IMR-90 (cell line): ENCODE measurements at regions not wholly inside any gene's neighbourhood (a gene's known extent, or its start where the extent isn't known, plus 50 kb on each side); places are given as distances from the start of the nearest gene placed in this dataset.

Experiments used
- ATAC-seq: fragments of 200-7000 bp; cut with Tn5 transposase; 2 replicates; pipeline ENCODE4 v1.9.1; 2020; ENCODE audit warnings: low read depth, mild to moderate bottlenecking, moderate library complexity
- BruUV-seq: library from RNA; stranded (reverse); fragments of 400-500 nt; replicated peaks from 2 replicates; lab custom pipeline; 2021; lab: Mats Ljungman, UMichigan
- CTCF ChIA-PET: fragments of 300-600 bp; formaldehyde crosslinking; extraction: SDS; loops from one replicate; lab custom pipeline; 2021; ENCODE audit warnings: antibody characterized with exemption; lab: Yijun Ruan, JAX
- POLR2A ChIA-PET: fragments of 300-600 bp; sonication (Branson Sonifier 250); formaldehyde crosslinking; loops from one replicate; lab custom pipeline; 2022; ENCODE audit warnings: antibody characterized with exemption; ENCODE audit not compliant: unreplicated experiment; lab: Charles Lee
- DNase-seq: peaks from one replicate; pipeline ENCODE4 v3.0.0; 2013
- H2AFZ ChIP-seq: replicated peaks from 2 replicates; pipeline ENCODE3; 2013; ENCODE audit warnings: low read length, mild to moderate bottlenecking; ENCODE audit not compliant: poor library complexity
- H2AK5ac ChIP-seq: 2 replicates; pipeline ENCODE4 v1.6.1; 2013; ENCODE audit warnings: low read depth, low read length, inconsistent platforms
- H2AK9ac ChIP-seq: replicated peaks from 2 replicates; pipeline ENCODE3; 2013; ENCODE audit warnings: mild to moderate bottlenecking, low read depth, low read length, moderate library complexity; ENCODE audit not compliant: poor library complexity
- H2BK120ac ChIP-seq: 2 replicates; pipeline ENCODE4 v1.6.1; 2013; ENCODE audit warnings: low read depth, low read length, inconsistent platforms
- H2BK15ac ChIP-seq: 3 replicates; pipeline ENCODE4 v1.6.1; 2013; ENCODE audit warnings: low read depth, low read length, inconsistent platforms
- H2BK20ac ChIP-seq: 2 replicates; pipeline ENCODE4 v1.6.1; 2013; ENCODE audit warnings: low read depth, mild to moderate bottlenecking, inconsistent platforms, low read length, moderate library complexity
- H2BK5ac ChIP-seq: 2 replicates; pipeline ENCODE4 v1.6.1; 2013; ENCODE audit warnings: mild to moderate bottlenecking, low read depth, low read length, inconsistent platforms; ENCODE audit not compliant: poor library complexity, severe bottlenecking
- H3K14ac ChIP-seq: replicated peaks from 2 replicates; pipeline ENCODE4 v1.6.1; 2013; ENCODE audit warnings: low read depth, low read length, inconsistent platforms
- H3K18ac ChIP-seq: 2 replicates; pipeline ENCODE4 v1.6.1; 2013; ENCODE audit warnings: low read depth, low read length, control low read depth
- H3K23ac ChIP-seq: 2 replicates; pipeline ENCODE4 v1.6.1; 2013; ENCODE audit warnings: low read depth, low read length, inconsistent platforms
- H3K27ac ChIP-seq: 2 replicates; pipeline ENCODE4 v1.5.1; 2013; ENCODE audit warnings: mild to moderate bottlenecking, control low read depth, low read length; ENCODE audit not compliant: insufficient read depth
- H3K27me3 ChIP-seq: 2 replicates; pipeline ENCODE4 v1.6.1; 2013; ENCODE audit warnings: low read length; ENCODE audit not compliant: control insufficient read depth, insufficient read depth
- H3K36me3 ChIP-seq: 2 replicates; pipeline ENCODE4 v1.6.1; 2013; ENCODE audit warnings: low read length, mixed read lengths; ENCODE audit not compliant: control insufficient read depth, insufficient read depth
- H3K4ac ChIP-seq: 2 replicates; pipeline ENCODE4 v1.6.1; 2013; ENCODE audit warnings: low read depth, low read length, inconsistent platforms
- H3K4me1 ChIP-seq: 2 replicates; pipeline ENCODE4 v1.6.1; 2013; ENCODE audit warnings: low read length, mixed read lengths; ENCODE audit not compliant: control insufficient read depth, insufficient read depth
- H3K4me2 ChIP-seq: 2 replicates; pipeline ENCODE4 v1.6.1; 2013; ENCODE audit warnings: low read depth, mild to moderate bottlenecking, control low read depth, low read length, moderate library complexity
- H3K4me3 ChIP-seq: 2 replicates; pipeline ENCODE4 v1.5.1; 2013; ENCODE audit warnings: low read depth, mild to moderate bottlenecking, control low read depth, low read length, moderate library complexity; ENCODE audit not compliant: insufficient read depth
- H3K56ac ChIP-seq: 2 replicates; pipeline ENCODE4 v1.6.1; 2013; ENCODE audit warnings: low read length, inconsistent platforms; ENCODE audit not compliant: insufficient read depth; ENCODE audit errors: extremely low read depth
- H3K79me1 ChIP-seq, 2 experiments: 2 replicates each; pipeline ENCODE4 v1.6.1; 2013; ENCODE audit warnings: low read length in 2 of 2, inconsistent platforms in 1 of 2, low read depth in 1 of 2
- H3K9ac ChIP-seq: 2 replicates; pipeline ENCODE4 v1.6.1; 2013; ENCODE audit warnings: low read depth, low read length, control low read depth
- H3K9me1 ChIP-seq: 2 replicates; pipeline ENCODE4 v1.6.1; 2013; ENCODE audit warnings: low read length, inconsistent platforms; ENCODE audit not compliant: insufficient read depth
- H3K9me3 ChIP-seq: 2 replicates; pipeline ENCODE4 v1.6.1; 2013; ENCODE audit warnings: low read length; ENCODE audit not compliant: control insufficient read depth, insufficient read depth
- H4K20me1 ChIP-seq: 2 replicates; pipeline ENCODE4 v1.6.1; 2013; ENCODE audit warnings: low read length, inconsistent platforms; ENCODE audit not compliant: insufficient read depth
- H4K5ac ChIP-seq: 2 replicates; pipeline ENCODE4 v1.6.1; 2013; ENCODE audit warnings: mild to moderate bottlenecking, low read depth, low read length, control low read depth
- H4K8ac ChIP-seq, 2 experiments: 2 replicates each; pipeline ENCODE4 v1.6.1; 2013; ENCODE audit warnings: low read depth in 2 of 2, low read length in 2 of 2, control low read depth in 1 of 2, inconsistent platforms in 1 of 2
- H4K91ac ChIP-seq: 2 replicates; pipeline ENCODE4 v1.6.1; 2013; ENCODE audit warnings: low read depth, low read length, inconsistent platforms; ENCODE audit not compliant: insufficient read depth
- BHLHE40 ChIP-seq: fragments of 150-350 bp; IDR thresholded peaks from 2 replicates; pipeline ENCODE4 v1.6.1; 2016; ENCODE audit warnings: mild to moderate bottlenecking, low read depth, low read length
- CEBPB ChIP-seq: IDR thresholded peaks from 2 replicates; pipeline ENCODE4 v1.6.1; 2012; ENCODE audit warnings: low read depth, low read length, improper control_type of control experiment
- CHD1 ChIP-seq: IDR thresholded peaks from 2 replicates; pipeline ENCODE4 v1.6.1; 2012; ENCODE audit warnings: low read depth, low read length, improper control_type of control experiment
- ELK1 ChIP-seq: fragments of 150-350 bp; IDR thresholded peaks from 2 replicates; pipeline ENCODE4 v1.6.1; 2016; ENCODE audit warnings: low read depth, mild to moderate bottlenecking, low read length, moderate library complexity, borderline replicate concordance
- FOS ChIP-seq: fragments of 150-350 bp; IDR thresholded peaks from 2 replicates; pipeline ENCODE4 v1.6.1; 2016; ENCODE audit warnings: low read depth, low read length
- MAFK ChIP-seq: IDR thresholded peaks from 2 replicates; pipeline ENCODE4 v1.6.1; 2012; ENCODE audit warnings: low read depth, low read length, improper control_type of control experiment
- MAZ ChIP-seq: IDR thresholded peaks from 2 replicates; pipeline ENCODE4 v1.6.1; 2012; ENCODE audit warnings: low read depth, mild to moderate bottlenecking, low read length, improper control_type of control experiment, moderate library complexity, borderline replicate concordance
- MXI1 ChIP-seq: IDR thresholded peaks from 2 replicates; pipeline ENCODE4 v1.6.1; 2012; ENCODE audit warnings: low read depth, mild to moderate bottlenecking, low read length, moderate library complexity, borderline replicate concordance
- NFE2L2 ChIP-seq: fragments of 150-350 bp; IDR thresholded peaks from 2 replicates; pipeline ENCODE4 v1.6.1; 2016; ENCODE audit warnings: low read depth, mild to moderate bottlenecking, low read length
- POLR2A ChIP-seq: IDR thresholded peaks from 2 replicates; pipeline ENCODE4 v1.6.1; 2012; ENCODE audit warnings: mild to moderate bottlenecking, low read depth, low read length
- RAD21 ChIP-seq: IDR thresholded peaks from 2 replicates; pipeline ENCODE4 v1.6.1; 2012; ENCODE audit warnings: low read length, improper control_type of control experiment
- RCOR1 ChIP-seq: IDR thresholded peaks from 2 replicates; pipeline ENCODE4 v1.6.1; 2012; ENCODE audit warnings: mild to moderate bottlenecking, low read length, improper control_type of control experiment; ENCODE audit not compliant: insufficient replicate concordance
- RFX5 ChIP-seq: IDR thresholded peaks from 2 replicates; pipeline ENCODE4 v1.8.0; 2012; ENCODE audit warnings: low read depth, mild to moderate bottlenecking, low read length, moderate library complexity
- SMC3 ChIP-seq: fragments of 150-350 bp; IDR thresholded peaks from 2 replicates; pipeline ENCODE4 v1.6.1; 2016; ENCODE audit warnings: low read depth, mild to moderate bottlenecking, antibody characterized with exemption, low read length, moderate library complexity
- USF2 ChIP-seq: fragments of 150-350 bp; IDR thresholded peaks from 2 replicates; pipeline ENCODE4 v1.6.1; 2017; ENCODE audit warnings: mild to moderate bottlenecking, antibody characterized with exemption, low read length, low read depth
- dilution Hi-C: fragments of 300-500 bp; cut with HindIII; formaldehyde crosslinking; loops from one replicate; pipeline ENCODE4 v1.14.3; 2018; ENCODE audit warnings: low sequenced_read_pairs; ENCODE audit not compliant: unreplicated experiment
- in situ Hi-C: fragments of 300-500 bp; cut with MboI; formaldehyde crosslinking; loops from 3 replicates; pipeline ENCODE4 v1.14.3; 2019; ENCODE audit warnings: low sequenced_read_pairs, inconsistent platforms, mixed read lengths
- intact Hi-C: fragments of 100-400 bp; cut with micrococcal nuclease; formaldehyde crosslinking; loops from 2 replicates; pipeline ENCODE4 v1.10.0; 2022
- TF ChIP-seq, protein P1 (sequence below): conservative IDR thresholded peaks from 2 replicates; pipeline ENCODE4 v1.5.1; 2012; ENCODE audit warnings: mild to moderate bottlenecking, low read depth, low read length, improper control_type of control experiment

GRCh38 chr4:34176609-34177008 lies 2067.7 kb downstream of the ARAP2 start:
- dilution Hi-C loops: no loop called here
- no peak overlapping the region for H4K5ac ChIP-seq
- ChIA-PET CTCF (no interaction called here), POLR2A (no interaction called here)
- H3K4ac ChIP-seq: no peak overlapping the region
- no peak overlapping the region for H3K9ac ChIP-seq
- no peak for DNase-seq
- no peak overlapping the region for H2AK9ac ChIP-seq
- H2BK20ac ChIP-seq: no peak overlapping the region
- no peak overlapping the region for H2BK5ac ChIP-seq
- H3K9me1 ChIP-seq: no peaks in the 10 kb centered on the region
- H3K27ac ChIP-seq: no peak overlapping the region
- no peak overlapping the region for H3K4me2 ChIP-seq
- H2AK5ac ChIP-seq: no peak overlapping the region
- H4K8ac ChIP-seq: no peak overlapping the region
- in situ Hi-C loops: no loop called here
- H3K14ac ChIP-seq: no peak overlapping the region
- H2AFZ ChIP-seq: no peak overlapping the region
- H3K4me3 ChIP-seq: no peak overlapping the region
- H3K9me3 ChIP-seq: no peaks in the 10 kb centered on the region
- intact Hi-C loops: no loop called here
- H2BK120ac ChIP-seq: no peak overlapping the region
- no peak for ATAC-seq
- TF ChIP-seq MAFK (no peak), CEBPB (no peak), MAZ (no peak), ELK1 (no peak), FOS (no peak), POLR2A (no peak), MXI1 (no peak), RFX5 (no peak), RCOR1 (no peak), NFE2L2 (no peak), CHD1 (no peak), SMC3 (no peak), USF2 (no peak), RAD21 (no peak), BHLHE40 (no peak)
- TF ChIP-seq, protein P1, sequence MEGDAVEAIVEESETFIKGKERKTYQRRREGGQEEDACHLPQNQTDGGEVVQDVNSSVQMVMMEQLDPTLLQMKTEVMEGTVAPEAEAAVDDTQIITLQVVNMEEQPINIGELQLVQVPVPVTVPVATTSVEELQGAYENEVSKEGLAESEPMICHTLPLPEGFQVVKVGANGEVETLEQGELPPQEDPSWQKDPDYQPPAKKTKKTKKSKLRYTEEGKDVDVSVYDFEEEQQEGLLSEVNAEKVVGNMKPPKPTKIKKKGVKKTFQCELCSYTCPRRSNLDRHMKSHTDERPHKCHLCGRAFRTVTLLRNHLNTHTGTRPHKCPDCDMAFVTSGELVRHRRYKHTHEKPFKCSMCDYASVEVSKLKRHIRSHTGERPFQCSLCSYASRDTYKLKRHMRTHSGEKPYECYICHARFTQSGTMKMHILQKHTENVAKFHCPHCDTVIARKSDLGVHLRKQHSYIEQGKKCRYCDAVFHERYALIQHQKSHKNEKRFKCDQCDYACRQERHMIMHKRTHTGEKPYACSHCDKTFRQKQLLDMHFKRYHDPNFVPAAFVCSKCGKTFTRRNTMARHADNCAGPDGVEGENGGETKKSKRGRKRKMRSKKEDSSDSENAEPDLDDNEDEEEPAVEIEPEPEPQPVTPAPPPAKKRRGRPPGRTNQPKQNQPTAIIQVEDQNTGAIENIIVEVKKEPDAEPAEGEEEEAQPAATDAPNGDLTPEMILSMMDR: no peak
- no peaks in the 10 kb centered on the region for H3K27me3 ChIP-seq
- H3K79me1 ChIP-seq: no peaks in the 10 kb centered on the region
- H2BK15ac ChIP-seq: no peak overlapping the region
- H3K36me3 ChIP-seq: no peaks in the 10 kb centered on the region
- H4K91ac ChIP-seq: no peak overlapping the region
- H3K18ac ChIP-seq: no peak overlapping the region
- H3K23ac ChIP-seq: no peak overlapping the region
- no TSS peak for BruUV-seq
- peaks cover 3% of the 10 kb centered on the region; the same call in 1 of the 2 replicates for H3K4me1 ChIP-seq
- H4K20me1 ChIP-seq: no peaks in the 10 kb centered on the region
- H3K56ac ChIP-seq: no peak overlapping the region
